ENCODE measurements at regions not wholly inside any gene's neighbourhood (a gene's known extent, or its start where the extent isn't known, plus 50 kb on each side); places are given as distances from the start of the nearest gene placed in this dataset.

DNA sequence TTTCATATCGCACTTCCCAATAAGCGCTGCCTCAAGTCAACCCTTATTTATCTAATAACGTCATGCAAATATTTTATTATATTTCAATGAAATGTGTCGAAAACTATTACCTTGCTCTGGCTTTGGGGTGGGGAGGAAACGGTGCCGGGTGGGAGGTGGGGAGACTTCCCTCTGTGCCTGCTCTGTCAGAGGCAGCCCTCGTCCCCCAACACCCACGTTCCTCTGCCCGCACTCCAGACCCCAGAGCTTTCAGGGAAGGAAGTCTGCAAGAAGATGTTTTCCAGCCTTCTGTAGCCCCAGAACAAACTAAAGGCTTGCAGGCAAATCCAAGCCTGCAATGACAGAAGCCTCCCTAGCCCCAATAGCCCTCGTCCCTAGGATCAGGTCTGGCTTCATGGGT is 235.7 kb downstream of the BUD13 start:
- TF ChIP-seq, protein P1, sequence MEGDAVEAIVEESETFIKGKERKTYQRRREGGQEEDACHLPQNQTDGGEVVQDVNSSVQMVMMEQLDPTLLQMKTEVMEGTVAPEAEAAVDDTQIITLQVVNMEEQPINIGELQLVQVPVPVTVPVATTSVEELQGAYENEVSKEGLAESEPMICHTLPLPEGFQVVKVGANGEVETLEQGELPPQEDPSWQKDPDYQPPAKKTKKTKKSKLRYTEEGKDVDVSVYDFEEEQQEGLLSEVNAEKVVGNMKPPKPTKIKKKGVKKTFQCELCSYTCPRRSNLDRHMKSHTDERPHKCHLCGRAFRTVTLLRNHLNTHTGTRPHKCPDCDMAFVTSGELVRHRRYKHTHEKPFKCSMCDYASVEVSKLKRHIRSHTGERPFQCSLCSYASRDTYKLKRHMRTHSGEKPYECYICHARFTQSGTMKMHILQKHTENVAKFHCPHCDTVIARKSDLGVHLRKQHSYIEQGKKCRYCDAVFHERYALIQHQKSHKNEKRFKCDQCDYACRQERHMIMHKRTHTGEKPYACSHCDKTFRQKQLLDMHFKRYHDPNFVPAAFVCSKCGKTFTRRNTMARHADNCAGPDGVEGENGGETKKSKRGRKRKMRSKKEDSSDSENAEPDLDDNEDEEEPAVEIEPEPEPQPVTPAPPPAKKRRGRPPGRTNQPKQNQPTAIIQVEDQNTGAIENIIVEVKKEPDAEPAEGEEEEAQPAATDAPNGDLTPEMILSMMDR (IDR thresholded peaks at IDR 0.05; ENCODE audit: low read depth, low read length, poor library complexity, severe bottlenecking): no peak
- no peak for TF ChIP-seq EZH2phosphoT487 (IDR thresholded peaks at IDR 0.05; ENCODE audit: borderline replicate concordance, low read length)

Measured in DOHH2 (cell line).